ENCODE measurements at regions not wholly inside any gene's neighbourhood (a gene's known extent, or its start where the extent isn't known, plus 50 kb on each side); places are given as distances from the start of the nearest gene placed in this dataset.
"Not testable (repeated sequence)": the region's sequence is repeated elsewhere in the genome, so short reads cannot be mapped to it uniquely, and the experiment has no call there.

GRCh38 chr10:28909875-28910274 is 232.6 kb downstream of the BAMBI start:
- H3K4me3 ChIP-seq (ENCODE audit: low read depth, poor library complexity, severe bottlenecking): no peak overlapping the region
- intact Hi-C loops (cut with DNase I; ENCODE audit: low total_unique reads): no loop called here
- no peak for DNase-seq (ENCODE audit: low spot score in 2 of 2)
- WGBS, 2 donors: 87 to 92% methylated on average over 5 of the region's 5 CpGs
- no peak for TF ChIP-seq CTCF (IDR thresholded peaks at IDR 0.05)
- TF ChIP-seq POLR2A (IDR thresholded peaks at IDR 0.05): no peak

GRCh38 chr10:28910956-28911355 is 233.6 kb downstream of the BAMBI start:
- 30 to 56% methylated on average over 3 of the region's 3 CpGs for WGBS, 2 donors
- intact Hi-C loops (cut with DNase I; ENCODE audit: low total_unique reads): no loop called here
- no peak overlapping the region for H3K4me3 ChIP-seq (ENCODE audit: low read depth, poor library complexity, severe bottlenecking)
- no peak for DNase-seq (ENCODE audit: low spot score in 2 of 2)
- TF ChIP-seq CTCF (IDR thresholded peaks at IDR 0.05) (no peak), POLR2A (IDR thresholded peaks at IDR 0.05) (no peak)

DNA sequence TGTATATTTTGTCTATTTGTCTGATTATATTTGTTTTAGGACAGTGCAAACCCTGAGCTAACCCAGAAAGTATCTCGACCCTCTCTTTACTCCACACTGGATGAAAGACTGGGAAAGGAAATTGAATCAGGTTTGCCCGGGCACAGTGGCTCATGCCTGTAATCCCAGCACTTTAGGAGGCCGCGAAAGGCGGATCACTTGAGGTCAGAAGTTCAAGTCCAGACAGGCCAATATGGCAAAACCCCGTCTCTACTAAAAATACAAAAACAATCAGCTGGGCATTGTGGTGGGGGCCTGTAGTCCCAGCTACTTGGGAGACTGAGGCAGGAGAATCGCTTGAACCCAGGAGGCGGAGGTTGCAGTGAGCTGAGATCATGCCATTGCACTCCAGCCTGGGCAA is 234.2 kb downstream of the BAMBI start:
- 75 to 77% methylated on average over 8 of the region's 8 CpGs for WGBS, 2 donors
- intact Hi-C loops (cut with DNase I; ENCODE audit: low total_unique reads); H3K4me3 ChIP-seq (ENCODE audit: low read depth, poor library complexity, severe bottlenecking): not testable (repeated sequence)
- DNase-seq (ENCODE audit: low spot score in 2 of 2): peak in 1 of 2 donors; percentile 59

DNA sequence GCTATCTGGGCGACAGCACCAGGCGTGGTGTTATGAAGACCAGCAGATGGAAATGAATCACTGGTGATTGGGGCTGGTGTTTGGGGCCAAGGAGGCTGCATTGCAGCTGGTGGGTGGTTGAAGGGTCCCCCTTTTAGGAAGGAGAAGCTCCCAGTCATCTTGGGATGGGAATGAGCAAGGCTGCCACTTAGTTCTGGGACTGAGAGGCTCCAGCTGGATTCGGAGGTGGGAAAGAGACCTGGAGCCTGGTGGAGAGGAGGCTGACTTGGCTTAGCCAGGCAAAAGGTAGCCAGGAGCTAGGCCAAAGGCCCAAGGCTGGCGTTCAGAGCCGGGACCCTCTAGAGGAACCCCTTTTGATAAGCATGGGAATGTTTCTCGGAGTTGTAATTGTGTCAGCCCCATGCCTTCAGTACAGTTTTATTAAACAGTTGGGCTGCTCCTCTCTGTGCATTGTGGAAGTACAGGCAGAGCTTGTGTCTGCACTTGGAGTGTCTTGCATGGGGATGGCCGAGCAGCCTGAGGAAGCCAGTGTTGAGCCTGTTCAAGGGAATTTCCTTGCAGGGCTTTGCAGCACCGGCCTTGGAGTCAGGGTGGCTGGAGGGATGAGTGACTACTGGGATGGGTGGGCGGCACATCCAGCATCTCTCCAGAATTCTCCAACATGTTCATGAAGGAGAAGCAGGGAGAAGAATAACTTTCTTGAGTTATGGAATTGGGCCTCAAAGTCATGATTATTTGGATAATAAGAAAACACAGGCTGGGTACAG is 234.9 kb downstream of the BAMBI start:
- no peak overlapping the region for H3K4me3 ChIP-seq (ENCODE audit: low read depth, poor library complexity, severe bottlenecking)
- peak in 1 of 2 donors; percentile 61 for DNase-seq (ENCODE audit: low spot score in 2 of 2)
- TF ChIP-seq CTCF (IDR thresholded peaks at IDR 0.05): no peak
- no peak for TF ChIP-seq POLR2A (IDR thresholded peaks at IDR 0.05)
- intact Hi-C loops (cut with DNase I; ENCODE audit: low total_unique reads): no loop called here
- 92 to 94% methylated on average over 9 of the region's 9 CpGs for WGBS, 2 donors

DNA sequence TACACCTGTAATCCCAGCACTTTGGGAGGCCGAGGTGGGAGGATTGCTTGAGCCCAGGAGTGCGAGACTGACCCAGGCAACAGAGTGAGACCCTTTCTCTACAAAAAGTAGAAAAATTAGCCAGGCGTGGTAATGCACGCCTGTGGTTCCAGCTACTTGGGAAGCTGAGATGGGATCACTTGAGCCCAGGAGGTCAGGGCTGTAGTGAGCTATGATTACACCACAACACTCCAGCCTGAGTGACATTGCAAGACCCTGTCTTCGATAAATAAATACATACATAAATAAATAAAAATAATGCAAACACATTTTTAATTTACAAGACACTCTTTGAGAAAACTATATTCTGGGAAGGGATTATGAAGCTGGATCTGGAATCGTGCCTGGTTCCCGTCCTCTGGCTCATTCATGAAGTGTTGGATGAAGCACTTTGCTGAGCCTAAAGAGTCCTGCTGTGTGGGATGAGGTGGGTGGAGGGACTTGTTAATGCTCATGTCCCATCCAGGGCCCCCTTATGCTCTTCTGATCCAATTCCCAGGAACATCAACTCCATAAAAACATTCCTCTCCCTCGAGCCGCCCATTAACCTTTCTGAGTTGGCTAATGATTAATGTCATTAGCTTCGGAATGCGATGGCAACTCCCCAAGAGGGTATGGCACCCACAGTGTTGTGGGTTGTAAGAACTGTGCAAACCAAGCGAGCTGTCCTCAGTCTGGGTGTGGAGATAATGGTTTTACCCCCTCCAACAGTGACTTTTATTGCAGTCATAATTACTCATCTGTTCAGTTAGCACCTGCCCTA is 236.3 kb downstream of the BAMBI start:
- intact Hi-C loops (cut with DNase I; ENCODE audit: low total_unique reads): no loop called here
- no peak overlapping the region for H3K4me3 ChIP-seq (ENCODE audit: low read depth, poor library complexity, severe bottlenecking)
- DNase-seq (ENCODE audit: low spot score in 2 of 2): peak in 1 of 2 donors; percentile 18
- TF ChIP-seq CTCF (IDR thresholded peaks at IDR 0.05) (no peak), POLR2A (IDR thresholded peaks at IDR 0.05) (no peak)
- WGBS, 2 donors: 76 to 81% methylated on average over 12 of the region's 12 CpGs

DNA sequence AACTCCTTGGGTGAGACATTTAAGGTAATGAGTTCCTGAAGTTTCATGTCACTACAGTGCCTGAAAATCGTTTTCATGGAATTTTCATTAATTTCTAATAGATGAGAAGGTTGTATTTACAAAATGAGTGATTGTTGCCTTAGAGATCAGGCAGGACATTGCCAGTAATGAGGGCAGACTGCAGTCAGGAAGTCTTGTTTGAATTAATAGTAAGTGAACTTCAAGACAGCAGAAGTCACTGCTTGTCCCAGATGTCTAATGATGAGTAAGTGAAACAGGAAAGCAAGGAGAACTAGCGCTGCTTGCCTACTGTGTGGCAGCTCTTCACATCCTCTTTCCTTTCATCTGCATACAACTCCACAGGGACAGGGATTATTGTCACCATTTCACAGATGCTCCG is 237.4 kb downstream of the BAMBI start:
- intact Hi-C loops (cut with DNase I; ENCODE audit: low total_unique reads): no loop called here
- DNase-seq (ENCODE audit: low spot score in 2 of 2): no peak
- TF ChIP-seq POLR2A (IDR thresholded peaks at IDR 0.05) (no peak), CTCF (IDR thresholded peaks at IDR 0.05) (no peak)
- no peak overlapping the region for H3K4me3 ChIP-seq (ENCODE audit: low read depth, poor library complexity, severe bottlenecking)
- 50 to 54% methylated on average over 3 of the region's 3 CpGs for WGBS, 2 donors

All from lower leg skin (tissue), 4 donors.